ENCODE measurements at regions not wholly inside any gene's neighbourhood (a gene's known extent, or its start where the extent isn't known, plus 50 kb on each side); places are given as distances from the start of the nearest gene placed in this dataset.

- Mint-ChIP-seq H3K36me3 (no peaks in the 10 kb centered on the region), H3K27ac (no peak overlapping the region), H3K4me1 (no peaks in the 10 kb centered on the region), H3K27me3 (no peaks in the 10 kb centered on the region), H3K4me3 (no peak overlapping the region), H3K9me3 (peaks cover 0 to 30% (median 5%) of the 10 kb centered on the region in 5 donors)
- no peaks in the 10 kb centered on the region for H3K9me3 ChIP-seq (ENCODE audit: low read length)
- H3K27me3 ChIP-seq (ENCODE audit: insufficient read depth, low read length, poor library complexity, severe bottlenecking): no peaks in the 10 kb centered on the region
- no peak overlapping the region for H3K27ac ChIP-seq (ENCODE audit: low read depth, low read length)
- DNase-seq: no peak
- no peak overlapping the region for H3K4me3 ChIP-seq (ENCODE audit: low read length)
- ChIA-PET POLR2A (no interaction called here), CTCF (no interaction called here)
- H3K4me1 ChIP-seq (ENCODE audit: insufficient read depth, low read length): no peaks in the 10 kb centered on the region
- H3K36me3 ChIP-seq (ENCODE audit: insufficient read depth, low read length): no peaks in the 10 kb centered on the region
These were observed 471.8 kb upstream of the CHST9 start for GRCh38 chr18:27656905-27657304.

DNA sequence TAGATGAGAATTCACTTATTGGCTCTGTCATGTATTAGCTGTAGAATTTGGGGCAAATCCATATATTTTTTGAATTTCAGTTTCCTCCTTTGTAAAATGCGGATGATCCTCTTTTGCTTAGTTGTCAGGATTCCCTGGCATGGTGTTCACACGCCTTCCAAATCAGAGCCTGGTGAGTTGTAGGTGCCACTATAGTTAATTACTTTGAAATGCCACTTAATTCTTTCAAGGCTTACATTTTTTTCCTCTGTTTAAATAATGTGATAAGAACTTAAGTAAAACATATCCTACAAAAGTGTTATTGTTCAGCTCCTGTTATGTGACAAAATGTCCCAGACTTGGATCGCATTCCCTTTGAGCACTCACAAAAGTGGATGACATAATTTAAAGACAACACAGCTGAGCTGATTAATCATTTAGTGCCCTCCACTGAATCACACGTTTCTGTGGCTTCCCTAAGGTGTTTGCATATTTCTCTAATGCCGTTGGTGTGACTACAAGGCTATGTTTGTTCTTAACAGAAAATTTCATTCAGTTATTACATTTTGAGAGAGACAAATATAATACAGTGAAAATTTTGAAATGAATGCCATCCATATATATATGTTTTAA is 471.2 kb upstream of the CHST9 start:
- ChIA-PET CTCF (no interaction called here), POLR2A (no interaction called here)
- Mint-ChIP-seq H3K4me1 (no peaks in the 10 kb centered on the region), H3K27me3 (no peaks in the 10 kb centered on the region), H3K36me3 (no peaks in the 10 kb centered on the region), H3K9me3 (peaks cover 0 to 32% (median 5%) of the 10 kb centered on the region in 5 donors), H3K4me3 (no peak overlapping the region), H3K27ac (no peak overlapping the region)
- Histone ChIP-seq H3K36me3 (ENCODE audit: insufficient read depth, low read length) (no peaks in the 10 kb centered on the region), H3K27ac (ENCODE audit: low read depth, low read length) (no peak overlapping the region), H3K4me1 (ENCODE audit: insufficient read depth, low read length) (no peaks in the 10 kb centered on the region), H3K9me3 (ENCODE audit: low read length) (no peaks in the 10 kb centered on the region), H3K27me3 (ENCODE audit: insufficient read depth, low read length, poor library complexity, severe bottlenecking) (no peaks in the 10 kb centered on the region), H3K4me3 (ENCODE audit: low read length) (no peak overlapping the region)
- DNase-seq: no peak

- H3K4me3 ChIP-seq (ENCODE audit: low read length): no peak overlapping the region
- no peaks in the 10 kb centered on the region for H3K4me1 ChIP-seq (ENCODE audit: insufficient read depth, low read length)
- no peaks in the 10 kb centered on the region for H3K27me3 ChIP-seq (ENCODE audit: insufficient read depth, low read length, poor library complexity, severe bottlenecking)
- no peaks in the 10 kb centered on the region for H3K9me3 ChIP-seq (ENCODE audit: low read length)
- peaks cover 0 to 42% (median 8%) of the 10 kb centered on the region in 5 donors for H3K9me3 Mint-ChIP-seq
- no peak overlapping the region for H3K27ac Mint-ChIP-seq
- H3K27me3 Mint-ChIP-seq: no peaks in the 10 kb centered on the region
- POLR2A ChIA-PET: no interaction called here
- H3K36me3 Mint-ChIP-seq: no peaks in the 10 kb centered on the region
- no peak overlapping the region for H3K4me3 Mint-ChIP-seq
- H3K27ac ChIP-seq (ENCODE audit: low read depth, low read length): no peak overlapping the region
- no peaks in the 10 kb centered on the region for H3K36me3 ChIP-seq (ENCODE audit: insufficient read depth, low read length)
- no peaks in the 10 kb centered on the region for H3K4me1 Mint-ChIP-seq
- CTCF ChIA-PET: no interaction called here
- no peak for DNase-seq
These were observed 468.1 kb upstream of the CHST9 start for GRCh38 chr18:27653247-27653646.

- H3K4me3 Mint-ChIP-seq: no peak overlapping the region
- H3K4me1 ChIP-seq (ENCODE audit: insufficient read depth, low read length): no peaks in the 10 kb centered on the region
- no peaks in the 10 kb centered on the region for H3K36me3 Mint-ChIP-seq
- no peaks in the 10 kb centered on the region for H3K4me1 Mint-ChIP-seq
- no peak overlapping the region for H3K27ac ChIP-seq (ENCODE audit: low read depth, low read length)
- DNase-seq: no peak
- H3K27ac Mint-ChIP-seq: no peak overlapping the region
- H3K9me3 Mint-ChIP-seq: peaks cover 0 to 42% (median 8%) of the 10 kb centered on the region in 5 donors
- no peaks in the 10 kb centered on the region for H3K27me3 Mint-ChIP-seq
- no peaks in the 10 kb centered on the region for H3K27me3 ChIP-seq (ENCODE audit: insufficient read depth, low read length, poor library complexity, severe bottlenecking)
- ChIA-PET CTCF (no interaction called here), POLR2A (no interaction called here)
- H3K4me3 ChIP-seq (ENCODE audit: low read length): no peak overlapping the region
- no peaks in the 10 kb centered on the region for H3K36me3 ChIP-seq (ENCODE audit: insufficient read depth, low read length)
- H3K9me3 ChIP-seq (ENCODE audit: low read length): no peaks in the 10 kb centered on the region
These were observed 467.5 kb upstream of the CHST9 start for GRCh38 chr18:27652480-27653121.

GRCh38 chr18:27649621-27650020 is 464.5 kb upstream of the CHST9 start:
- no peak overlapping the region for H3K27ac ChIP-seq (ENCODE audit: low read depth, low read length)
- no peaks in the 10 kb centered on the region for H3K36me3 Mint-ChIP-seq
- ChIA-PET POLR2A (no interaction called here), CTCF (no interaction called here)
- no peaks in the 10 kb centered on the region for H3K9me3 ChIP-seq (ENCODE audit: low read length)
- H3K4me3 ChIP-seq (ENCODE audit: low read length): no peak overlapping the region
- H3K4me3 Mint-ChIP-seq: no peak overlapping the region
- no peaks in the 10 kb centered on the region for H3K4me1 Mint-ChIP-seq
- peaks cover 2 to 36% (median 6%) of the 10 kb centered on the region in 5 donors for H3K9me3 Mint-ChIP-seq
- no peak for DNase-seq
- no peaks in the 10 kb centered on the region for H3K4me1 ChIP-seq (ENCODE audit: insufficient read depth, low read length)
- no peaks in the 10 kb centered on the region for H3K27me3 Mint-ChIP-seq
- no peaks in the 10 kb centered on the region for H3K36me3 ChIP-seq (ENCODE audit: insufficient read depth, low read length)
- no peak overlapping the region for H3K27ac Mint-ChIP-seq
- H3K27me3 ChIP-seq (ENCODE audit: insufficient read depth, low read length, poor library complexity, severe bottlenecking): no peaks in the 10 kb centered on the region

DNA sequence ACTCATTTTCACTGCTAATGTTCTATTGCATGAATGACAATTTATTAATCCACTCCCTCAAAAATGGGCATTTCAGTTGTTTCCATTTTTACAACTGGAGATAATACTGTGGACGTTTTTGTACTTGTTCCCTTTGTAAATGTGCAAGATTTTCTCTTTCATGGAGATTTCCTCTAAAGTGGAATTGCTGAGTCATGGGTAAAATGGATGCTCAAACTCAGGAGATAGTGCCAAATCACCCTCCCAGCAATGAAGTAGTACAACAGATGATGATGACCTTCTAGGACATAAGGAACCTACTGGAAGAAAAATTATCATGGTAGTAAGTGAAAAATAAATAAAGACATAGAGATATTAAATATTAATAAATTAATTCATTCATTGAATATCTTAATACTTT is 460.8 kb upstream of the CHST9 start:
- ChIA-PET POLR2A (no interaction called here), CTCF (no interaction called here)
- Histone ChIP-seq H3K4me3 (ENCODE audit: low read length) (no peak overlapping the region), H3K36me3 (ENCODE audit: insufficient read depth, low read length) (no peaks in the 10 kb centered on the region), H3K4me1 (ENCODE audit: insufficient read depth, low read length) (no peaks in the 10 kb centered on the region), H3K27ac (ENCODE audit: low read depth, low read length) (no peak overlapping the region), H3K9me3 (ENCODE audit: low read length) (no peaks in the 10 kb centered on the region), H3K27me3 (ENCODE audit: insufficient read depth, low read length, poor library complexity, severe bottlenecking) (no peaks in the 10 kb centered on the region)
- Mint-ChIP-seq H3K27me3 (no peaks in the 10 kb centered on the region), H3K4me1 (no peaks in the 10 kb centered on the region), H3K27ac (no peak overlapping the region), H3K4me3 (no peak overlapping the region), H3K9me3 (peaks cover 3 to 42% (median 11%) of the 10 kb centered on the region in 5 donors), H3K36me3 (no peaks in the 10 kb centered on the region)
- DNase-seq: no peak

DNA sequence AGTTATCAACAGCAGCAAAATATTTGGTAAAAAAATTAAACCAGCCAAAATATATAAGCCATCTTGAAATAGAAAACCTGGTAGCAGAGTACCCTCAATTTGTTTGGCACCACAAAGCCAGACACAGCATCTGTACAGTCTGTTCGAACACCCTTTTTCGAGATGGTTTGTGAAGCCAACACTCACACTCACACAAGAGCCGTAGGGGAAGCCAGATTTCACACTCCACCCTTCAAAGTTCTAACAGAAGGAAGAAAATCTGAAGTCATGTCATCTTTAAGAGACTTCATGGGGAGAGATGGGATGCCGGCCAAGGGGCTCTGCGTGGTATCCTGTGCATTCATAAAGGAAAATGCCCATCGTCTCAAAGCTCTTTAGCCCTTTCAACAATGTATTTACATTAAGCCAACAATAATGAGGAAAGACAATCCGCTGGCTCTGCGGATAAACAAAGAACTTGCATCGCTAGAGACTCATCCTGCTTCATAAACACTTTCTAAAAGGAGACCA is 451.5 kb upstream of the CHST9 start:
- Histone ChIP-seq H3K9me3 (ENCODE audit: low read length) (no peaks in the 10 kb centered on the region), H3K36me3 (ENCODE audit: insufficient read depth, low read length) (no peaks in the 10 kb centered on the region), H3K4me1 (ENCODE audit: insufficient read depth, low read length) (no peaks in the 10 kb centered on the region), H3K27me3 (ENCODE audit: insufficient read depth, low read length, poor library complexity, severe bottlenecking) (no peaks in the 10 kb centered on the region), H3K27ac (ENCODE audit: low read depth, low read length) (no peak overlapping the region), H3K4me3 (ENCODE audit: low read length) (no peak overlapping the region)
- Mint-ChIP-seq H3K4me1 (no peaks in the 10 kb centered on the region), H3K27ac (no peak overlapping the region), H3K4me3 (no peak overlapping the region), H3K9me3 (peaks cover 5 to 16% (median 6%) of the 10 kb centered on the region in 5 donors), H3K27me3 (no peaks in the 10 kb centered on the region), H3K36me3 (no peaks in the 10 kb centered on the region)
- POLR2A ChIA-PET: no interaction called here
- CTCF ChIA-PET: no interaction called here
- DNase-seq: no peak

GRCh38 chr18:27632706-27633105 is 447.6 kb upstream of the CHST9 start:
- no peak overlapping the region for H3K4me3 ChIP-seq (ENCODE audit: low read length)
- CTCF ChIA-PET: no interaction called here
- H3K36me3 Mint-ChIP-seq: no peaks in the 10 kb centered on the region
- no peak overlapping the region for H3K27ac ChIP-seq (ENCODE audit: low read depth, low read length)
- no peak for DNase-seq
- H3K27ac Mint-ChIP-seq: no peak overlapping the region
- H3K4me1 Mint-ChIP-seq: no peaks in the 10 kb centered on the region
- H3K36me3 ChIP-seq (ENCODE audit: insufficient read depth, low read length): no peaks in the 10 kb centered on the region
- POLR2A ChIA-PET: no interaction called here
- H3K4me3 Mint-ChIP-seq: no peak overlapping the region
- no peaks in the 10 kb centered on the region for H3K9me3 ChIP-seq (ENCODE audit: low read length)
- H3K27me3 Mint-ChIP-seq: no peaks in the 10 kb centered on the region
- peaks cover 0 to 17% (median 5%) of the 10 kb centered on the region in 5 donors for H3K9me3 Mint-ChIP-seq
- H3K27me3 ChIP-seq (ENCODE audit: insufficient read depth, low read length, poor library complexity, severe bottlenecking): no peaks in the 10 kb centered on the region
- H3K4me1 ChIP-seq (ENCODE audit: insufficient read depth, low read length): no peaks in the 10 kb centered on the region

Measured in CD8-positive, alpha-beta memory T cell (primary cell).